CD4-positive, alpha-beta T cell (primary cell): ENCODE measurements at regions not wholly inside any gene's neighbourhood (a gene's known extent, or its start where the extent isn't known, plus 50 kb on each side); places are given as distances from the start of the nearest gene placed in this dataset.

Experiments
- ATAC-seq: fragments of 200-7000 bp; cut with Tn5 transposase; one replicate; pipeline ENCODE4 v1.10.0; 2022; ENCODE audit warnings: mild to moderate bottlenecking; ENCODE audit not compliant: poor library complexity
- CTCF ChIA-PET: fragments of 350-600 bp; sonication (Branson Sonifier 250); formaldehyde crosslinking; loops from one replicate; lab custom pipeline; 2021; ENCODE audit warnings: antibody characterized with exemption, inconsistent platforms; lab: Charles Lee
- POLR2A ChIA-PET: fragments of 350-600 bp; sonication (Branson Sonifier 250); formaldehyde crosslinking; loops from one replicate; lab custom pipeline; 2021; ENCODE audit warnings: antibody characterized with exemption, inconsistent platforms; lab: Charles Lee
- DNase-seq, 14 experiments: peaks; one replicate each; pipeline ENCODE4 v3.0.0-alpha.2; 2013 to 2020; ENCODE audit warnings: mixed read lengths in 2 of 14
- H3K27ac ChIP-seq, 2 donors: one replicate each; pipeline versions ENCODE4 v1.5.1 to v1.7.0; 2013; ENCODE audit warnings: low read length in 2 of 2, low read depth in 1 of 2, mild to moderate bottlenecking in 1 of 2
- H3K27me3 ChIP-seq, 2 experiments: 1 replicate in 1 of 2; 2 replicates in 1 of 2; pipeline versions ENCODE4 v1.6.1 to v1.7.0; 2013; ENCODE audit warnings: low read length in 2 of 2, control low read depth in 1 of 2, mild to moderate bottlenecking in 1 of 2, moderate library complexity in 1 of 2; ENCODE audit not compliant: insufficient read depth in 2 of 2, control insufficient read depth in 1 of 2
- H3K36me3 ChIP-seq: one replicate; pipeline ENCODE4 v1.6.1; 2013; ENCODE audit warnings: low read length, control low read depth; ENCODE audit not compliant: insufficient read depth
- H3K4me1 ChIP-seq: one replicate; pipeline ENCODE4 v1.6.1; 2013; ENCODE audit warnings: low read length, control low read depth; ENCODE audit not compliant: insufficient read depth
- H3K4me3 ChIP-seq: one replicate; pipeline ENCODE4 v1.5.1; 2013; ENCODE audit warnings: mild to moderate bottlenecking, low read length, moderate library complexity
- H3K9me3 ChIP-seq, 2 experiments: 1 replicate in 1 of 2; 2 replicates in 1 of 2; pipeline versions ENCODE4 v1.6.1 to v1.7.0; 2013; ENCODE audit warnings: low read length in 2 of 2, mild to moderate bottlenecking in 2 of 2, control low read depth in 1 of 2, moderate library complexity in 1 of 2; ENCODE audit not compliant: control insufficient read depth in 1 of 2, insufficient read depth in 1 of 2
- H3K27ac Mint-ChIP-seq: one replicate; pipeline ENCODE4 v1.8.0; 2020; ENCODE audit warnings: mixed read lengths
- H3K27me3 Mint-ChIP-seq: one replicate; pipeline ENCODE4 v1.8.0; 2021; ENCODE audit warnings: mixed read lengths
- H3K36me3 Mint-ChIP-seq: one replicate; pipeline ENCODE4 v1.8.0; 2021; ENCODE audit warnings: low read depth, mixed read lengths
- H3K4me1 Mint-ChIP-seq: one replicate; pipeline ENCODE4 v1.8.0; 2021; ENCODE audit warnings: low read depth, mixed read lengths
- H3K4me3 Mint-ChIP-seq: one replicate; pipeline ENCODE4 v1.8.0; 2020; ENCODE audit warnings: mild to moderate bottlenecking, mixed read lengths
- H3K9me3 Mint-ChIP-seq: one replicate; pipeline ENCODE4 v1.8.0; 2020; ENCODE audit warnings: mixed read lengths
- intact Hi-C, 2 experiments: fragments of 100-400 bp; cut with DNase I in 1 of 2; cut with micrococcal nuclease in 1 of 2; formaldehyde crosslinking; loops; one replicate each; pipeline versions ENCODE4 v1.15.1 to v1.9.0; 2023 to 2025; cut with DNase I, micrococcal nuclease
- TF ChIP-seq, protein P1 (sequence below): fragments of 200-600 bp; IDR thresholded peaks from one replicate; pipeline ENCODE4 v1.8.0; 2022; ENCODE audit warnings: antibody characterized with exemption, mild to moderate bottlenecking

DNA sequence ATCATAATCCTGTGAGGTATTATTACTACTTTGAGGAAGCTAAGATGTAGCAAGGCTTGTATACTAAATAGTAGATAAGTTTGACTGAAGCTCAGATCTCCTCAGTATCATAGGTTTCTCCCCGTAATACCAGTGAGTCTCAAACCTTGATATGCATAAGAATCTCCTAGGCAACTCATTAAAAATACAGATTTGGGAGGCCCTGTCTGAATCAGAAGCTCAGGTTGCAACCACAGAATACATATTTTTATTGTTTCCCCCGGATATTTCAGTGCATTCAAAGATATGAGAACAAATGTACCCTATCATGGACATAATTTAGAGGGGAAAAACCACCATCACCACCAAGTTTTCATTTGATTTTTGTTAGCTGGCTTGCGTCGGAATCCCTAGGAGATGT, 242.1 kb upstream of the C2CD4B start:
- POLR2A ChIA-PET = no interaction called here
- ATAC-seq (no peak), DNase-seq (no peak)
- intact Hi-C loops = no loop called here
- H3K9me3 ChIP-seq = no peaks in the 10 kb centered on the region
- no peaks in the 10 kb centered on the region for H3K9me3 Mint-ChIP-seq
- no peak overlapping the region for H3K4me3 Mint-ChIP-seq
- H3K4me1 ChIP-seq = no peaks in the 10 kb centered on the region
- H3K36me3 ChIP-seq = no peaks in the 10 kb centered on the region
- H3K27me3 Mint-ChIP-seq = peaks cover 58% of the 10 kb centered on the region
- H3K4me1 Mint-ChIP-seq = no peaks in the 10 kb centered on the region
- no peak overlapping the region for H3K4me3 ChIP-seq
- CTCF ChIA-PET = no interaction called here
- H3K27me3 ChIP-seq = peaks cover 4 to 11% of the 10 kb centered on the region in 2 experiments
- no peak overlapping the region for H3K27ac Mint-ChIP-seq
- H3K36me3 Mint-ChIP-seq = no peaks in the 10 kb centered on the region
- TF ChIP-seq, protein P1, sequence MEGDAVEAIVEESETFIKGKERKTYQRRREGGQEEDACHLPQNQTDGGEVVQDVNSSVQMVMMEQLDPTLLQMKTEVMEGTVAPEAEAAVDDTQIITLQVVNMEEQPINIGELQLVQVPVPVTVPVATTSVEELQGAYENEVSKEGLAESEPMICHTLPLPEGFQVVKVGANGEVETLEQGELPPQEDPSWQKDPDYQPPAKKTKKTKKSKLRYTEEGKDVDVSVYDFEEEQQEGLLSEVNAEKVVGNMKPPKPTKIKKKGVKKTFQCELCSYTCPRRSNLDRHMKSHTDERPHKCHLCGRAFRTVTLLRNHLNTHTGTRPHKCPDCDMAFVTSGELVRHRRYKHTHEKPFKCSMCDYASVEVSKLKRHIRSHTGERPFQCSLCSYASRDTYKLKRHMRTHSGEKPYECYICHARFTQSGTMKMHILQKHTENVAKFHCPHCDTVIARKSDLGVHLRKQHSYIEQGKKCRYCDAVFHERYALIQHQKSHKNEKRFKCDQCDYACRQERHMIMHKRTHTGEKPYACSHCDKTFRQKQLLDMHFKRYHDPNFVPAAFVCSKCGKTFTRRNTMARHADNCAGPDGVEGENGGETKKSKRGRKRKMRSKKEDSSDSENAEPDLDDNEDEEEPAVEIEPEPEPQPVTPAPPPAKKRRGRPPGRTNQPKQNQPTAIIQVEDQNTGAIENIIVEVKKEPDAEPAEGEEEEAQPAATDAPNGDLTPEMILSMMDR = no peak
- H3K27ac ChIP-seq = no peak overlapping the region

DNA sequence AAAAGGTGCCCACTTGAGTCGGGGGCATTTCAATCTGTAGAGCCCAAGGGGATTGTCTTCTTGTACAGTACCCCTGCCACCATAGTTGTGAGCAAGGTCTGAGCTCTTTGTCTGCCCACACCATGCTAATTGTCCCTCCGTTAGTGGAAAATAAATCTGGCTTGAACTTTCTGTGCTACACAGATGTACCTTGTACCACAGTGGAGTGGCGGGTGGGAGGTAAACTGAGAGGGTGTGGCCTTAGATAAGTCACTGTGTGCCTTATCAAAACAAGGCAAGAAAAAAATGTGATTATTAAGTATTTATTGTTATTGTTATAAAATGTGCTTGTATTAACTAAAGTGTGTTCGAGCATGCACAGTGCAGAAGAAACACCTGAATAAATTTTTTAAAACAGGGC, 242.9 kb upstream of the C2CD4B start:
- H3K9me3 ChIP-seq = no peaks in the 10 kb centered on the region
- H3K4me3 Mint-ChIP-seq = no peak overlapping the region
- TF ChIP-seq, protein P1 = no peak
- CTCF ChIA-PET = no interaction called here
- H3K9me3 Mint-ChIP-seq = no peaks in the 10 kb centered on the region
- no peak for DNase-seq
- no peak overlapping the region for H3K27ac ChIP-seq
- no peaks in the 10 kb centered on the region for H3K4me1 ChIP-seq
- POLR2A ChIA-PET = no interaction called here
- intact Hi-C loops = no loop called here
- ATAC-seq = no peak
- no peaks in the 10 kb centered on the region for H3K36me3 Mint-ChIP-seq
- H3K36me3 ChIP-seq = no peaks in the 10 kb centered on the region
- H3K27me3 ChIP-seq = peaks cover 4 to 11% of the 10 kb centered on the region in 2 experiments
- H3K4me3 ChIP-seq = no peak overlapping the region
- no peak overlapping the region for H3K27ac Mint-ChIP-seq
- peaks cover 60% of the 10 kb centered on the region for H3K27me3 Mint-ChIP-seq
- no peaks in the 10 kb centered on the region for H3K4me1 Mint-ChIP-seq

DNA sequence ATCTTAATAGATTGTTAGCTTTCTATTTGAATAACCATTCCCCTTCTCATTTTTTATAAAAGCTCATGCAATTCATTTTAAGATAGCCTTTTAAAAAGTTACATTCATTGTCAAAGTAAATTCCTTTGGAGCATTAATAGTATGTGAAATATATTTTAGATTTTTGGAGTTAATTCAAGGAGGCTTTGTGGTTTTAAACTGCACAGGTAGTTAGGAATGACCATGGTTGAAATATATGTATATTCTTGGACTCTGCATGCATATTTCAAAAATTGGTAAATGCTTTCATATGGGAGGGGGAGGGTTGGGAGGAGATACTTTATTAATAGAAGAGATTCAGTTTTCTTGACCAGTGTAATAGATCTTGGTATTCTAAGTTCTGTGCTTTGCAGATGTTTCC, 244.4 kb upstream of the C2CD4B start:
- Mint-ChIP-seq H3K4me1 (no peaks in the 10 kb centered on the region), H3K27me3 (peaks cover 56% of the 10 kb centered on the region), H3K9me3 (no peaks in the 10 kb centered on the region), H3K27ac (no peak overlapping the region), H3K36me3 (no peaks in the 10 kb centered on the region), H3K4me3 (no peak overlapping the region)
- Histone ChIP-seq H3K27ac (no peak overlapping the region), H3K36me3 (no peaks in the 10 kb centered on the region), H3K27me3 (peaks cover 3 to 7% of the 10 kb centered on the region in 2 experiments), H3K4me3 (no peak overlapping the region), H3K4me1 (no peaks in the 10 kb centered on the region), H3K9me3 (no peaks in the 10 kb centered on the region)
- POLR2A ChIA-PET = no interaction called here
- no peak for DNase-seq
- TF ChIP-seq, protein P1 = no peak
- CTCF ChIA-PET = no interaction called here
- ATAC-seq = no peak
- intact Hi-C loops = no loop called here
